Coronary artery (tissue), 2 donors: ENCODE measurements at regions not wholly inside any gene's neighbourhood (a gene's known extent, or its start where the extent isn't known, plus 50 kb on each side); places are given as distances from the start of the nearest gene placed in this dataset.

ENCODE experiments used
- DNase-seq: peaks from one replicate; pipeline ENCODE4 v3.0.0-alpha.2; 2017; ENCODE audit warnings: low spot score
- H3K27ac ChIP-seq, 2 donors: fragments of 200-600 bp; sonication (generic); one replicate each; pipeline ENCODE4 v1.5.1; 2016 to 2019
- H3K4me3 ChIP-seq: fragments of 200-600 bp; sonication (generic); 2 replicates; pipeline ENCODE4 v1.5.1; 2016; ENCODE audit warnings: mild to moderate bottlenecking, moderate library complexity
- TF ChIP-seq, protein P1 (sequence below): fragments of 200-600 bp; sonication (generic); IDR thresholded peaks from one replicate; pipeline ENCODE4 v1.5.1; 2019; ENCODE audit warnings: antibody characterized with exemption

DNA sequence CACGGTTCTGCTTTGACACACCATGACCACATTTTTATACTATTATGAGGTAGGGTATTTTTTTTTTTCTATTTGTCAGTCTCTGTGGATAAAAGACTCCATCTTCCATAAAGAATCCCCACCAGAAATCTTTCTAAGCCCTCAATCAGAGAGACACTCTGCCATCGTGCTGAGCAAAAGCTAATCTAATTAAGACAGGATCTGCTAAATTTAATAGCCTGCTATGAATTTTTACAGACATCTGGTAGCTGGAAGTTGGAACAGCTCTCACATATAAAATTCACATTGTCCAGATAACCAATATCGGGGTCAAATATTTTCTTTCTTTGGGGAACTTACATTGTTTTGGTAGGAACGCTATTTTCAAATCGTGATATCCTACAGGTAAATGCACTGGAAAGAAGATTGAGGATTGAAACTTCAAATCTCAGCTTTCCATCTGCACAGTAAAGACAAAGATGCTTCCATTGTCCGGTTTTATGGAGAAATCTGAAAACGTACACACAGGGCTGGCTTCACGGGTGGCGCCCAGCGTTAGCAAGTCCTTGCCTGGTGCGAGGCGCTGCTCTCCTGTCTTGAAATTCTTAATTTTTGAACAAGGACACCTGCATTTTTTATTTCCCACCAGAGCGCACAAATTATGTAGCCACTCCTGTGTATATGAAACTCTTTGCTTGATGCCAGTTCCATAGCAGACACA is 573.8 kb upstream of the NOX3 start:
- no peak overlapping the region for H3K4me3 ChIP-seq
- TF ChIP-seq, protein P1, sequence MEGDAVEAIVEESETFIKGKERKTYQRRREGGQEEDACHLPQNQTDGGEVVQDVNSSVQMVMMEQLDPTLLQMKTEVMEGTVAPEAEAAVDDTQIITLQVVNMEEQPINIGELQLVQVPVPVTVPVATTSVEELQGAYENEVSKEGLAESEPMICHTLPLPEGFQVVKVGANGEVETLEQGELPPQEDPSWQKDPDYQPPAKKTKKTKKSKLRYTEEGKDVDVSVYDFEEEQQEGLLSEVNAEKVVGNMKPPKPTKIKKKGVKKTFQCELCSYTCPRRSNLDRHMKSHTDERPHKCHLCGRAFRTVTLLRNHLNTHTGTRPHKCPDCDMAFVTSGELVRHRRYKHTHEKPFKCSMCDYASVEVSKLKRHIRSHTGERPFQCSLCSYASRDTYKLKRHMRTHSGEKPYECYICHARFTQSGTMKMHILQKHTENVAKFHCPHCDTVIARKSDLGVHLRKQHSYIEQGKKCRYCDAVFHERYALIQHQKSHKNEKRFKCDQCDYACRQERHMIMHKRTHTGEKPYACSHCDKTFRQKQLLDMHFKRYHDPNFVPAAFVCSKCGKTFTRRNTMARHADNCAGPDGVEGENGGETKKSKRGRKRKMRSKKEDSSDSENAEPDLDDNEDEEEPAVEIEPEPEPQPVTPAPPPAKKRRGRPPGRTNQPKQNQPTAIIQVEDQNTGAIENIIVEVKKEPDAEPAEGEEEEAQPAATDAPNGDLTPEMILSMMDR = no peak
- H3K27ac ChIP-seq = no peak overlapping the region
- no peak for DNase-seq

DNA sequence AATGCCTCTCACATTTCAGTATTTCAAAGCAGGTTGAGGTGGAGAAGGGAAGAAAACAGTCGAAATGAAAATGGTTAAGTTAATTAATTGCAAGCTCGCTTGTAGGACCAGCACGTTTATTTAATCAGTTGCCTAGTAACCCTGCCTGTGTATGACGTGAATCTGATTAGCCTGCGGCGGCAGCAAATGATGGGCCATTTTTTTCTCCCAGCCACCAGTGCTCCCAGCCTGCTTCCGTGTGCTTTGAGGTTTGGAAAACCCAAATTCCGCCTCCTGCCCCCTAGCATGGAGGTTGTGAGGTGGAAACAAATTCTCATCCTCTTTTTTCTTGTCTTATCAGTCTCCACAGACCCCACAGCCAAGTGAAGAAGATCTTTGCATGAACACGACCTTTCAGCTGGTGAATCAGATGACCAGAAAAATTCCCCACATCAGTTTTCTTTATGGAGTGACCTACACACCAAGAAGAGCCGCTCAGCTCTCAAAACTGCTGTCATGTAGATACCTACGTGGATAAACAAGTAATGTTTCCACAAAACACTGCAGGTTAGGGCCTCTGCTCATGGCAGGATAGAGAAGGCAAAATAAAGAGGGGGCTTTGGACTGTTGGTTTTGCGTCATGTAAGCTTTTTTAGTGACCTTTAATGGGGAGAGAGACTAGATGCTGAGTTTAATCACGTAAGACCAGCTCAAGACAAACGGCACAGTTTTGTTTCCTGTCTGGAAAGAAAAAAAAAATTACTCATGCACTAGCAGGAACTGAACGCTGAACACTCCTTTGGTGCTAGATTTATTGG is 572.9 kb upstream of the NOX3 start:
- DNase-seq = no peak
- TF ChIP-seq, protein P1 = no peak
- no peak overlapping the region for H3K27ac ChIP-seq
- no peak overlapping the region for H3K4me3 ChIP-seq

DNA sequence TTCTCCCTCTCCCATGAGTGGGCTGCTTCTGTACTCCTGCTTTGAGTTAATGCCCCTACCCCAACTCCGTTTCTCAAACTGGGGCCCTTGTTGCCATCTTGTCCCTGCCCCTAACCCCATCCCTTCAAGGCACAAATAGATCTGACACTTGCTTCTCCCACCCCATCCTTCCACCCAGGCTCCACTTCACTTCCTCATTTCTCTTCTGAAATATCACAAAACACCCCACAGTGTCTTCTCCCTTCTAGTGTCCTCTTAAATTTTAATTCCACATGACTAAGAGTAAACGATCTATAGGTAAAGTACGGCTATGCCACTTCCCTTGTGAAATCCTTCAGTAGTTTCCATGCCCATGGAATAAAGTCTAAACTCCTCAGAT is 571.6 kb upstream of the NOX3 start:
- H3K27ac ChIP-seq = no peak overlapping the region

DNA sequence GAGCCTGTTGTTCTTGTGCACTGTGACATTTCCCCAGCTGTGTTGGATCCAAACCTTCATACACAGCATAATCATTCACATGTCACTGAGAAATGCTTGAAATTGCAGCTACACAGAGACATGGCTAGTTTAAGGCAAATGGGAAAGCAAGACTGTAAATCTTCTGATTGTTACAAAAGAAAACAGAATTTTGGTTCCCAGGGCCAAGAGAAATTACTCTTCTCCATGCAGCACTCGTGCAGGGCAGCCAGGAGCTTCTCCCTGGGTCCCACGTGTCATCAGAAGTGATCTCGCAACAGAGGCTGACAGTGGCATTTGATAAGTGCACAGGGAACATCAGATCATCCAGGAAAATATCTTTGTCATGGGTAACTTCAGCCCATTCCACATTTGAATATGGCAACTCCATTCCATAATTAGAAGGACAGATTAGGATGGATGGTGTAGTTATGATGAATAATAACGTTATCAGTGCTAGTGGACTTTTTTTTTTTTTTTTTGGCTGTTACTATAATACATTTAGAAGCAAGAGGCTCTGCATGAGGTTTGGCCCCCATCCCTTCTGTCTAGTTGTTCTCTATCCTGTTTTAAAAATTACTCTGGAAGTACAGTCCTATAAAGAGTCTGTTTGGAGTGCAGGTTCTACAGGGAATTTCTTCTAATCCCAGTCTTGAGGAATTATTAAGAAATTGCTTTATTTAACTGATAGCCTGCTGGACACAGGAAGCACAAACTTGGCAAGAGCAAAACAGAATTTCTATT is 571.0 kb upstream of the NOX3 start:
- Histone ChIP-seq H3K27ac (no peak overlapping the region), H3K4me3 (no peak overlapping the region)
- DNase-seq = no peak
- TF ChIP-seq, protein P1 = no peak

More for the DNA sequence above, 571.6 kb upstream of the NOX3 start:
- no peak overlapping the region for H3K4me3 ChIP-seq
- DNase-seq = no peak
- TF ChIP-seq, protein P1 = no peak

DNA sequence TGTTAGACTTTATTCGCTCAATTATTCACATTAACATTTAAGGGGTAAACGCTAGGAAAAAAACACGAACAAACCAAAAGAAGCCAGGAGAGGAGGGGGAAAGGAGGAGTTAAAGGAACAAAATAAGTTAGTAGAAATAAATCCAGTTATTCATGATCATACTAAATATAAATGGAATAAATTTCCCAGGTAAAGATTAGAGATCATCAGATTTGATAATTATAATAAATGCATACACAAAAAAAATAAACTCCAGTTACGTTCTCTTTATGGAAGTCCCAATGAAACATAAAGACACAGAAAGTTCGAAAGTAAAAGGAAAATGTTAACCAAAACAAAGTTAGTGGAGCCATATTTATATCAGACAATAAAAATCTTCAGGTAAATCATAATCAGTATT is 568.7 kb upstream of the NOX3 start:
- DNase-seq = no peak
- Histone ChIP-seq H3K4me3 (no peak overlapping the region), H3K27ac (no peak overlapping the region)
- TF ChIP-seq, protein P1 = no peak

DNA sequence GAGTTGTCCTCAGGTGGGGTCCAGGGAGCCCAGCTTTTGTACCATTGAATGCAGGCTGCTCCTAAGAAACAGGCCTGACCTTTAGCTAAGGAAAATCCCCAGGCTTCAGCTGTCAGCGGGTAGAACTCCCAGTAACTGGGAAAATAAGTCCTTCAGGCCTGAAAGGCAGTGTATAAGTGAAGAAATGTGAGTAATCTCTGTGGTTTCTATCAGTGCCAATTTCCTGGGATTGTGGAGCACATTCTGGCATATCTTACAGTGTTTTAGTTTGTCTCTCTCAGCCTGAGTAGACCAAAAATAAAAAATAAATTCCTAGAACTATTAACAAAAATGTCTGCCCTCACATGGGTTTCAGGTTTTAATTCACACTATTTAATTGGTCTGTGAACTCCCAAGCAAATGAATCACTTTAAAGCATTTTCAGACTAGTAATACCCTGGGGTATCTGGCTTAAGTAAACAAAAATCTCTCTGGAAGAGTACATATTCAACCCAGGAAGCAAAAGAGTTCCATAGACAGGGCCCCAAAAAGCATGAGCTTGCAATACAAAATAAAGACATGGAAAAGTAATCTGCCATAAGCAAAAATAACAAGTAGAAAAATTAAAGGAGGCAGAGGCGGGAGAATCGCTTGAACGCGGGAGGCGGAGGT is 566.2 kb upstream of the NOX3 start:
- TF ChIP-seq, protein P1 = no peak
- no peak for DNase-seq
- no peak overlapping the region for H3K4me3 ChIP-seq
- peak overlapping the region; percentile 34 to 76 for H3K27ac ChIP-seq
